ENCODE measurements at regions not wholly inside any gene's neighbourhood (a gene's known extent, or its start where the extent isn't known, plus 50 kb on each side); places are given as distances from the start of the nearest gene placed in this dataset.

- TF ChIP-seq CTCF (IDR thresholded peaks at IDR 0.05) (no peak), EZH2 (IDR thresholded peaks at IDR 0.05) (no peak), EZH2phosphoT487 (IDR thresholded peaks at IDR 0.05) (no peak)
These were observed 221.6 kb downstream of the LPIN1 start for GRCh38 chr2:11967946-11968465.
